Karpas-422 (cell line): ENCODE measurements at regions not wholly inside any gene's neighbourhood (a gene's known extent, or its start where the extent isn't known, plus 50 kb on each side); places are given as distances from the start of the nearest gene placed in this dataset.

Source experiments
- DNase-seq: peaks from one replicate; pipeline ENCODE4 v3.0.0-alpha.2; 2015
- H2AFZ ChIP-seq: fragments of 200-600 bp; sonication (generic); 2 replicates; pipeline ENCODE4 v1.6.1; 2014; ENCODE audit warnings: antibody characterized with exemption, low read length, mixed read lengths
- H3K27ac ChIP-seq: fragments of 200-600 bp; sonication (generic); 2 replicates; pipeline ENCODE4 v1.5.1; 2014; ENCODE audit warnings: mild to moderate bottlenecking, low read length, moderate library complexity
- H3K27me3 ChIP-seq: fragments of 200-600 bp; sonication (generic); 2 replicates; pipeline ENCODE4 v1.6.1; 2014; ENCODE audit warnings: low read length, mixed read lengths
- H3K36me3 ChIP-seq: fragments of 200-600 bp; sonication (generic); 2 replicates; pipeline ENCODE4 v1.6.1; 2014; ENCODE audit warnings: low read length, mixed read lengths; ENCODE audit not compliant: insufficient read depth
- H3K4me1 ChIP-seq: fragments of 200-600 bp; sonication (generic); 2 replicates; pipeline ENCODE4 v1.6.1; 2014; ENCODE audit warnings: mild to moderate bottlenecking, low read length, mixed read lengths
- H3K4me2 ChIP-seq: fragments of 200-600 bp; sonication (generic); 2 replicates; pipeline ENCODE4 v1.6.1; 2014; ENCODE audit warnings: low read length, low read depth, mild to moderate bottlenecking; ENCODE audit not compliant: poor library complexity, severe bottlenecking
- H3K4me3 ChIP-seq: fragments of 200-600 bp; sonication (generic); 2 replicates; pipeline ENCODE4 v1.5.1; 2014; ENCODE audit warnings: mild to moderate bottlenecking, antibody characterized with exemption, low read length, mixed read lengths
- H3K79me2 ChIP-seq: fragments of 200-600 bp; sonication (generic); 2 replicates; pipeline ENCODE4 v1.6.1; 2014; ENCODE audit warnings: mild to moderate bottlenecking, low read length, mixed read lengths
- H3K9ac ChIP-seq: fragments of 200-600 bp; sonication (generic); 2 replicates; pipeline ENCODE4 v1.6.0; 2014; ENCODE audit warnings: low read length
- H3K9me2 ChIP-seq: fragments of 200-600 bp; sonication (generic), shearing (Covaris generic); replicated peaks from 2 replicates; pipeline ENCODE4 v1.6.0; 2014; ENCODE audit warnings: mild to moderate bottlenecking, low read length, moderate library complexity; ENCODE audit not compliant: insufficient read depth
- H3K9me3 ChIP-seq: fragments of 300-700, 200-600 bp; sonication (generic); 2 replicates; pipeline ENCODE4 v1.6.1; 2014; ENCODE audit warnings: low read length, mixed read lengths
- H4K20me1 ChIP-seq: fragments of 200-600 bp; sonication (generic); 2 replicates; pipeline ENCODE4 v1.6.1; 2014; ENCODE audit warnings: mild to moderate bottlenecking, antibody characterized with exemption, low read length, low read depth; ENCODE audit not compliant: insufficient read depth

DNA sequence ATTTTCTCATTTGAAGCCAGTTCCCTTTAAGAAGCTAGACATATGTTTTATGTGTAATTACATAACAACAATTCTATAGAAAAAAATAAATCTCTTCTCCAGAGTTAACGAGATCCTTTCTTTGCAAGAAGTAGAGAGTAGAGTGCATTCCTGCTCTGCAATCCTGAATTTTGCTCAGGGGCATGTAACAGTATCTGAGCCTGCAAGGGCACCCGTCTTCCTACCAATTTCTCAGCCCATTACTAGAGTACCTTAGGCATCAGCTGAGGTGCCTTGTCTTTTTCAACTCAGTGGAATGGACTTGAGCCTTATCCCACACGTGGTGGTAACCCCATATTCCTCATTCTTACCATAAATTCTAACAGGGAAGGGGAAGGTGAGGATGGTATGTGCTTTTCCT, 205.9 kb downstream of the IKZF2 start:
- no peak overlapping the region for H3K4me3 ChIP-seq
- no peaks in the 10 kb centered on the region for H3K27me3 ChIP-seq
- no peaks in the 10 kb centered on the region for H3K36me3 ChIP-seq
- H3K9ac ChIP-seq = no peak overlapping the region
- H3K9me3 ChIP-seq = peaks cover 3% of the 10 kb centered on the region; the same call in 1 of the 2 replicates
- no peaks in the 10 kb centered on the region for H4K20me1 ChIP-seq
- no peaks in the 10 kb centered on the region for H3K79me2 ChIP-seq
- H2AFZ ChIP-seq = no peak overlapping the region
- no peaks in the 10 kb centered on the region for H3K9me2 ChIP-seq
- no peak overlapping the region for H3K4me2 ChIP-seq
- H3K27ac ChIP-seq = no peak overlapping the region
- no peak for DNase-seq
- no peaks in the 10 kb centered on the region for H3K4me1 ChIP-seq

DNA sequence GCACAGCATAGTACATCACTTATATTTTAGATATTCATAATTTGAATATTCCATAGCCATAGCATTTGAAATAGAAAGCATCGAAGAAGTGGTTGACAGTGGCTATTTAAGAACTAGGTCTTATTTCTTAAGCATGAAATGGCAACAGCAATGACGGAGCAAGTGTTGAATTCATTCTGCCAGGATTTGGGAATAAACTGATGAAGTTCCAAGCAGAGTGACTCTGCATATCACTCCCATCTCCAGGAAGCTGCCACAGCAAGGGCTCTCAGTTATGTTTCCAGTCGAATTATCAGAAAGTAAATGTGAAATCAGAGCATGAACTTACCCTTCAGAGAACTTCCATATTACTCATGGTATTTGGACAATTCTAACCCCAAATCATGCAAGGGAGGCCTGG, 208.1 kb downstream of the IKZF2 start:
- no peaks in the 10 kb centered on the region for H3K9me3 ChIP-seq

GRCh38 chr2:212941361-212941760, 210.1 kb downstream of the IKZF2 start:
- Histone ChIP-seq H3K4me3 (no peak overlapping the region), H3K9me3 (no peaks in the 10 kb centered on the region), H3K9me2 (no peaks in the 10 kb centered on the region), H4K20me1 (no peaks in the 10 kb centered on the region), H2AFZ (no peak overlapping the region), H3K4me1 (no peaks in the 10 kb centered on the region), H3K27ac (no peak overlapping the region), H3K36me3 (no peaks in the 10 kb centered on the region), H3K79me2 (no peaks in the 10 kb centered on the region), H3K27me3 (no peaks in the 10 kb centered on the region), H3K9ac (no peak overlapping the region), H3K4me2 (no peak overlapping the region)
- DNase-seq = no peak

More for the DNA sequence above, 208.1 kb downstream of the IKZF2 start:
- H3K27me3 ChIP-seq = no peaks in the 10 kb centered on the region
- H2AFZ ChIP-seq = no peak overlapping the region
- DNase-seq = no peak
- no peak overlapping the region for H3K27ac ChIP-seq
- no peak overlapping the region for H3K9ac ChIP-seq
- no peak overlapping the region for H3K4me3 ChIP-seq
- no peaks in the 10 kb centered on the region for H3K79me2 ChIP-seq
- H3K4me1 ChIP-seq = no peaks in the 10 kb centered on the region
- H3K36me3 ChIP-seq = no peaks in the 10 kb centered on the region
- no peak overlapping the region for H3K4me2 ChIP-seq
- H3K9me2 ChIP-seq = no peaks in the 10 kb centered on the region
- no peaks in the 10 kb centered on the region for H4K20me1 ChIP-seq

- H3K9ac ChIP-seq = no peak overlapping the region
- no peaks in the 10 kb centered on the region for H3K9me3 ChIP-seq
- no peaks in the 10 kb centered on the region for H3K36me3 ChIP-seq
- no peak overlapping the region for H2AFZ ChIP-seq
- no peaks in the 10 kb centered on the region for H3K79me2 ChIP-seq
- no peaks in the 10 kb centered on the region for H3K4me1 ChIP-seq
- no peak for DNase-seq
- H3K27ac ChIP-seq = no peak overlapping the region
- no peak overlapping the region for H3K4me2 ChIP-seq
- H3K4me3 ChIP-seq = no peak overlapping the region
- H3K27me3 ChIP-seq = no peaks in the 10 kb centered on the region
- H4K20me1 ChIP-seq = no peaks in the 10 kb centered on the region
- H3K9me2 ChIP-seq = no peaks in the 10 kb centered on the region
Measured at GRCh38 chr2:212940816-212941215, 210.6 kb downstream of the IKZF2 start.

GRCh38 chr2:212939777-212940531, 211.5 kb downstream of the IKZF2 start:
- Histone ChIP-seq H3K36me3 (no peaks in the 10 kb centered on the region), H3K9ac (no peak overlapping the region), H3K4me1 (no peaks in the 10 kb centered on the region), H3K27me3 (no peaks in the 10 kb centered on the region), H3K4me3 (no peak overlapping the region), H3K27ac (no peak overlapping the region), H3K9me2 (no peaks in the 10 kb centered on the region), H3K4me2 (no peak overlapping the region), H3K79me2 (no peaks in the 10 kb centered on the region), H2AFZ (no peak overlapping the region), H3K9me3 (no peaks in the 10 kb centered on the region), H4K20me1 (no peaks in the 10 kb centered on the region)
- no peak for DNase-seq

GRCh38 chr2:212938144-212938793, 213.1 kb downstream of the IKZF2 start:
- H3K27me3 ChIP-seq = no peaks in the 10 kb centered on the region
- no peak overlapping the region for H2AFZ ChIP-seq
- no peaks in the 10 kb centered on the region for H3K36me3 ChIP-seq
- DNase-seq = no peak
- no peak overlapping the region for H3K27ac ChIP-seq
- no peak overlapping the region for H3K9ac ChIP-seq
- no peak overlapping the region for H3K4me2 ChIP-seq
- no peaks in the 10 kb centered on the region for H3K4me1 ChIP-seq
- no peak overlapping the region for H3K4me3 ChIP-seq
- no peaks in the 10 kb centered on the region for H3K79me2 ChIP-seq
- no peaks in the 10 kb centered on the region for H4K20me1 ChIP-seq
- no peaks in the 10 kb centered on the region for H3K9me3 ChIP-seq
- H3K9me2 ChIP-seq = no peaks in the 10 kb centered on the region

DNA sequence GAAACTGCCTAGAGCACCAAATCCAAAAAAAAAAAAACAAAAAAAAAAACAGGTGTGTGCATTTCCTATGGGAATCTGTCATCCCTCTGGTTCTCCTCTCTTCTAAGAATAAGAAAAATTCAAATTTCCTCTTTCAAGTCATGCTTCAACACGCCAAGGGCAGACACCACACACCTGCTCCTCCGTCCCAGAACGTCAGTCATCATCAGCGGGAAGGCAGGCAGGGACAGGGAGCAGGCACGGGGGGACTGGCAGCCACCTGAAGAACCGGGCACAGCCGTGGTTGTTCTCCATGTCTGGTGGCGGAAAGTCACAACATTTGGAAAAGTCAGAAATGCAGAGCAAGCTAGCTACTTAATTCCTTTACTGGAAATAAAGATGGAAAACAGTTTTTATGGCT, 214.8 kb downstream of the IKZF2 start:
- Histone ChIP-seq H3K79me2 (no peaks in the 10 kb centered on the region), H3K4me2 (no peak overlapping the region), H3K4me1 (no peaks in the 10 kb centered on the region), H4K20me1 (no peaks in the 10 kb centered on the region), H3K36me3 (no peaks in the 10 kb centered on the region), H3K9me2 (no peaks in the 10 kb centered on the region), H2AFZ (no peak overlapping the region), H3K27ac (no peak overlapping the region), H3K4me3 (no peak overlapping the region), H3K9ac (no peak overlapping the region), H3K9me3 (no peaks in the 10 kb centered on the region; the same call in 1 of the 2 replicates), H3K27me3 (no peaks in the 10 kb centered on the region)
- no peak for DNase-seq

DNA sequence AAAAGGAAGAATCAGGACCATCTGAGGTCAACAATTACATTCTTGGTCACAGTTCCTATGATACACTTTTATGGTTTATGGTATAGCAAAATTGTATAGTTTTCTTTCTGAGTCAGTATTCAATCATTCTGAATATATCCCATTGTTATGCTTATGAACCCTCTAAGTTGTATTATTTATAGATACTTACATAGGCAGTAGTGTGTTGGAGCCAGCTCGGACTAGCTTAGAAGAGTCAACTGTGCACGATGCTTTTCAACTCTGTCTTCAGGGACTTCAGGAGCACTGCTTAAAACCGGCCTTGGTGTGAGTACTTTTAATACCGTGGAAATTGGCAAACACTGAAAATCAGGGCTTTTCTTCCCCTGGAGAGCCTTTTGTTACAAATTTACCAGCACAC, 215.7 kb downstream of the IKZF2 start:
- Histone ChIP-seq H3K4me3 (no peak overlapping the region), H4K20me1 (no peaks in the 10 kb centered on the region), H3K36me3 (no peaks in the 10 kb centered on the region), H3K27ac (no peak overlapping the region), H3K79me2 (no peaks in the 10 kb centered on the region), H3K4me2 (no peak overlapping the region), H2AFZ (no peak overlapping the region), H3K9ac (no peak overlapping the region), H3K9me2 (no peaks in the 10 kb centered on the region), H3K9me3 (peaks cover 1% of the 10 kb centered on the region; the same call in 1 of the 2 replicates), H3K4me1 (no peaks in the 10 kb centered on the region), H3K27me3 (no peaks in the 10 kb centered on the region)
- DNase-seq = no peak
